ENCODE measurements at regions not wholly inside any gene's neighbourhood (a gene's known extent, or its start where the extent isn't known, plus 50 kb on each side); places are given as distances from the start of the nearest gene placed in this dataset.
A peak's percentile ranks its signal among the peaks of the same experiment; 100 is the strongest.
"Not testable (repeated sequence)": the region's sequence is repeated elsewhere in the genome, so short reads cannot be mapped to it uniquely, and the experiment has no call there.

DNA sequence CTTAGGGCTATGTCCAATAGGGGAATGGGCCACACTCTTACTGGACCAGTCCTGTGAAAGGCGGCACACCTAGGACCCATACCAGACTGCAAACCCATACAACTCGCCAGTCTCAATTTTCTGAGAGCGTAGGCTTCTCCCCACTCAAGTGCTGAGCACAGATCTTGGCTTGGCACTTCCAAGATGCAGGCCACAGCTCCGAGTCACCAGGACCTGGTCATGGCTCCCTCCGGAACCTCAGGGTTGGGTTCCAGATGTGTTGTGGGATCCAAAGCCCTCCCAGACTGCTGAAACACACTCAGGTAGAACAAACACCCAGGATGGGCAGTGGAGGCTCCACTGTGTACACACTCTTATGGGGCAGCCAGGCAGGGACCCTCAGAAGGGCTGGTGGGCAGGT lies 103.3 kb downstream of the TMEM144 start:
- ATAC-seq (ENCODE audit: poor library complexity) (no peak), DNase-seq (no peak)
- intact Hi-C loops (cut with DNase I), result no loop called here

GRCh38 chr4:158314756-158315487 lies 104.6 kb downstream of the TMEM144 start:
- no peak for DNase-seq
- ATAC-seq (ENCODE audit: poor library complexity), result peak; percentile 85
- intact Hi-C loops (cut with DNase I), result no loop called here

- DNase-seq, result no peak
- intact Hi-C loops (cut with DNase I), result no loop called here
- no peak for ATAC-seq (ENCODE audit: poor library complexity)
Measured at GRCh38 chr4:158315706-158316105, 105.4 kb downstream of the TMEM144 start.

DNA sequence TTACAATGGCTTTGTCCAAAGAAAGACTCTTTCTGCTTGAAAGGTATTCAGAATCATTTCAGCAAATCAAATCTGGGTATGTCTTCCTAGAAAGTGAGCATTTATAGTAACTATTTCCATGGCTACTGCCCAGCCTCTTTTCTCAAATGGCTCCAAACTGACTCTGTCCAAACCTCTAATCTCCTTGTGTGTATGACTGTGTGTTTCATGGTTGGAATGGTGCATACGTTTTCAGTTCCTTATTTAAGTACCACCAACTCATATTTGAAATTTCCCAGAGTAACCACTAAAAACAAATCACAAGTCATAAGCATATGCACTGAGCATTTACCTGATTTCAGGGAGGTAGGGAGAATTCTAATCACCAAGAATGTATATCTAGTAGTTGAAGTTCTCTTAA lies 106.0 kb downstream of the TMEM144 start:
- ATAC-seq (ENCODE audit: poor library complexity) (no peak), DNase-seq (no peak)
- intact Hi-C loops (cut with DNase I), result no loop called here

DNA sequence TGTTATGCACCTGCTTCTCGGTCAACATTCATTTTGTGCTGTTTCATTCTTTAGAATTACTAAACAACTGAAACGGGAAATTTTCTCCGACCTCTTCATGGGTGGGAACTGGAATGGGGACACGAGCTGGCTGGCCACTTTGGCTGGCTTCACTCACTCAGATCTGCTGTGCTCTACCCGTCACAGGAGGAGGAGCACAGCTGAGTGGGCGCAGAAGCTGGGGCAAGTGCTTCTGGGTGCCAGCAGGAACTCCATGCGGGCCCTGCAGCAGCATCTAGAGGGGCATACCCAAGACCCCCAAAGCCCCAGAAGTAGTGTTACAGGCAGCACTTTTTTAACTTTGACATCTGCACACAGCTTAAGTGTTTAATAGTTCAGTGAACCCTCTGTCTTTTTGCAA lies 109.6 kb downstream of the TMEM144 start:
- intact Hi-C loops (cut with DNase I), result no loop called here
- ATAC-seq (ENCODE audit: poor library complexity), result no peak

DNA sequence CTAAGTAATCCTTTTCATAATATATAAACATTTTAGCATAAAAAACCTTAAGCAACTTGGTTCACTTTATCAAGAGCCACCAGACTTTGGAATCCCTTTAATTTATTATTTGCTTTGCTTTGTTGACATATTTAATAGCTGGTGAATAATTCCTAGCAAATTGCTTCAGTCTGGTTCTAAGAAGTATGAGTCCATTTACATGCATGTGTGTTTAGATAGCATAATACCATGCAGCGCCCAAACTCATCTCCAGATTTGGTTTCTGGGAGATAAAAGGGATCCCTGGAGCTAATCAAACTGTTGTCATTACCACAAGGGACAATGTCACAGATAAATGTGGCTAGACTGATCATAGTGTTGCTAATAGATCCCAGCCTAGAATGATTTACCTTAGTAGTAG lies 111.8 kb downstream of the TMEM144 start:
- DNase-seq, result no peak
- no peak for ATAC-seq (ENCODE audit: poor library complexity)
- intact Hi-C loops (cut with DNase I), result no loop called here

More for the DNA sequence above, 109.6 kb downstream of the TMEM144 start:
- no peak for DNase-seq

DNA sequence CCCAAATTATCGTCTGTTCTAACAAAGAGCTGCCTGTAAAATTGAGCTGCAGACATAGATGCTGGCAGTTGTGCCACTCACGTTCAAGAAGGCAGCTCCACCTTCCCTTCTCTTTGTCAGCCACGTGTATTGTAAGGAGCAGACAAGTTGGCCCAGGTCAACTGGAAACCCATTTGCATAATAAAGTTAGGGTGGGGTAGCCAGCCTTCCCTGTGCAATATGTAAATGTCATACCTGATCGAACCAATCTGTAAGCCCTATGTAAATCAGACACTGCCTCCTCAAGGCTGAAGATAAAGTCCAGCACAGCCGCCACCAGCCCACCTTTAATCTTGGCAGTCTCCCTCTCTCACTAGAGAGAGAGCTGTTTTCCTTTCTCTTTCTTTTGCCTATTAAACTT lies 117.2 kb downstream of the TMEM144 start:
- ATAC-seq (ENCODE audit: poor library complexity) (no peak), DNase-seq (no peak)
- intact Hi-C loops (cut with DNase I), result no loop called here

DNA sequence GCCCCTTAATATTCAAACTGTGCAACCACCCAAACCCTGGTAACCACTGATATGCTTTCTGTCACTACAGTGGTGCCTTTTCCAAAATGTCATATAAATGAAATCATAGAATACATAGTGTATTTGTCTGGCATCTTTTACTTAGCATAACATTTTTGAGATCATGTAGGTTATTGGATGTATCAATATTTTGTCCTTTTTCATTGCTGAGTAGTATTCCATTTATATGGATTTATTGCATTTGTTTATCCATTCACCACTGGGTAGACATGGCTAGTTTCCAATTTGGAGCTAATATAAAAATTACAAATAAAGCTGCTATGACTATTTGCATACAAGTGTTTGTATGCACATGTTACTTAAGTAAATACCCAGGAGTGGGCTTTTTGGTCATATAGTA lies 121.6 kb downstream of the TMEM144 start:
- no peak for DNase-seq
- no peak for ATAC-seq (ENCODE audit: poor library complexity)
- intact Hi-C loops (cut with DNase I), result no loop called here

DNA sequence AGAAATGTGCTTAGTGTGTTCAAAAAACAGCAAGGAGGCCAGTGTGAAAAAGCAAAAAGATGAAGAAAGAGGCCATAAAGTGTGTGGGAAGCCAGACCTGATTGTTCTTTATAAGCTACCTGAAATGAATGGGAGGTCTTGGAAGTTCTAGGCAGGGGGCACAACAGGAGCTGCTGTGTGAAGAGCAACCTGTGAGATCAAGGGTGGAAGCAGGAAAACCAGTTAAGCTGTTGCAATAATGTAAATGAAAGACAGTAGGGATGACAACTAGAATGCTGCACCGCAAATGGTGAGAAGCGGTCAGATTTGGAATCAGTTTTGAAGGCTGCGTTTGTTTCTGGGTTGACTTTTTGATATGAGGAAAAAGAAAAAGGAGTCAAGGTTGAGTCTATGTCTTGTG lies 123.5 kb downstream of the TMEM144 start:
- intact Hi-C loops (cut with DNase I), result no loop called here
- ATAC-seq (ENCODE audit: poor library complexity), result no peak
- no peak for DNase-seq

DNA sequence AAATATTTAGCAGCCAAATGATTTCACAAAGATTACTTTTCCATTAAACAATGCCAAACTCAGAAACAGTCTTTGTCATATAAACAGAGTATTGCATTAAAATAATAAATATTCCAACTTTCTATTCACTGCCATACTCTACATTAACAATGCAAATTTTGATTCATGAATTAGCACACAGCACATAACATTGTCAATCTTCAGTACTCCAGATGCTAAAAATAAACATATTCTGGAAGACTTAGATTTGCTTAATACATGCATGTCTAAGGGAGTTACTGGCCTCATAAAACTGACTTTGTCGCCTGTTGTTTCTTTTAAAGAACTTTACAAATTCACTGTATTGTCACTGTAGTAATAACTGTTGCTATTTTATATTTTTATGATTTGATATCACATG lies 131.6 kb downstream of the TMEM144 start:
- intact Hi-C loops (cut with DNase I), result no loop called here
- no peak for ATAC-seq (ENCODE audit: poor library complexity)
- DNase-seq, result no peak

- DNase-seq, result no peak
- intact Hi-C loops (cut with DNase I), result no loop called here
- ATAC-seq (ENCODE audit: poor library complexity), result no peak
Measured at GRCh38 chr4:158346576-158346975, 136.3 kb downstream of the TMEM144 start.

- ATAC-seq (ENCODE audit: poor library complexity) (no peak), DNase-seq (no peak)
- intact Hi-C loops (cut with DNase I), result no loop called here
Measured at GRCh38 chr4:158347556-158347955, 137.3 kb downstream of the TMEM144 start.

GRCh38 chr4:158350161-158350560 lies 139.9 kb downstream of the TMEM144 start:
- ATAC-seq (ENCODE audit: poor library complexity), result no peak
- intact Hi-C loops (cut with DNase I), result no loop called here

GRCh38 chr4:158353541-158354304 lies 143.4 kb downstream of the TMEM144 start:
- no peak for DNase-seq
- ATAC-seq (ENCODE audit: poor library complexity), result no peak
- intact Hi-C loops (cut with DNase I), result no loop called here

More at GRCh38 chr4:158350161-158350560, 139.9 kb downstream of the TMEM144 start:
- no peak for DNase-seq

GRCh38 chr4:158356301-158356700 lies 146.0 kb downstream of the TMEM144 start:
- intact Hi-C loops (cut with DNase I), result no loop called here
- no peak for ATAC-seq (ENCODE audit: poor library complexity)
- DNase-seq, result no peak

DNA sequence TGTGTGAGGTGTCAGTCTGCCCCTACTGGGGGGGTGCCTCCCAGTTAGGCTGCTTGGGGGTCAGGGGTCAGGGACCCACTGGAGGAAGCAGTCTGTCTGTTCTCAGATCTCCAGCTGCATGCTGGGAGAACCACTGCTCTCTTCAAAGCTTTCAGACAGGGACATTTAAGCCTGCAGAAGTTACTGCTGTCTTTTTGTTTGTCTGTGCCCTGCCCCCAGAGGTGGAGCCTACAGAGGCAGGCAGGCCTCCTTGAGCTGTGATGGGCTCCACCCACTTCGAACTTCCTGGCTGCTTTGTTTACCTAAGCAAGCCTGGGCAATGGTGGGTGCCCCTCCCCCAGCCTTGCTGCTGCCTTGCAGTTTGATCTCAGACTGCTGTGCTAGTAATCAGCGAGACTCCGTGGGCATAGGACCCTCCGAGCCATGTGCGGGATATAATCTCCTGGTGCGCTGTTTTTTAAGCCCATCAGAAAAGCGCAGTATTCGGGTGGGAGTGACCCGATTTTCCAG lies 153.7 kb upstream of the RXFP1 start:
- intact Hi-C loops (cut with DNase I), result not testable (repeated sequence)

DNA sequence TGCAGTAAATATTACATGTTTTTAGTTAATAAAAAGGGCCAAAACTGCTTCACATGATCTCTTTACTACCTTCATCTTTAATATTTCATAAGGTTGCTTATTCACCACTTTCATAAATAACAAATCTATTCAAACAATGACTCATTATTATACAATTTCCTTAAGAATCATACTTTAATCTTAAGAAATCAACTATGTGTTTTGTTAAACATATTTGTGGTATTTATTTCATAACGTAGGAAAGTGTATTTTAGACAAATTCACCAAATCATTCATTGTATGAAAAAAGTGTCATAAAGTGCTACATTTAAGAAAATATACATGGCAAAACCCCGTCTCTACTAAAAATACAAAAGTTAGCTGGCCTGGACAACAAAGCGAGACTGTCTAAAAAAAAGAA lies 150.5 kb upstream of the RXFP1 start:
- DNase-seq, result no peak
- intact Hi-C loops (cut with DNase I), result no loop called here
- ATAC-seq (ENCODE audit: poor library complexity), result no peak

More for the DNA sequence above, 153.7 kb upstream of the RXFP1 start:
- not testable (repeated sequence) for DNase-seq; ATAC-seq (ENCODE audit: poor library complexity)

DNA sequence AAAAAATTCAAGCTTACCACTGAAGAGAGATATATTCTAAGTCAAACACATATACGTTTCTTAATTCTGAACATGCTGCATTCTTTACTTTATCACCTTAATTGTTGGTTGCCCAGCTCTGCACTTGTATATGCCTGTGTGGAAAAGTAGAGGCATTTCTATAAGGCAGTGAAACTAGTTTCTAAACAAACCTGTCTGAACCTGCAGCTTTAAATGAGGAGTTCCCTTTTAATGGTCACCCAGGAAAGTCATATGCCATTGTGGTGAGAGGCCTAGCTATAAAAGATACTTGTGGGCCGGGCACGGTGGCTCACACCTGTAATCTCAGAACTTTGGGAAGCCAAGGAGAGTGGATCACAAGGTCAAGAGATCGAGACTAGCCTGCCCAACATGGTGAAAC lies 147.4 kb upstream of the RXFP1 start:
- intact Hi-C loops (cut with DNase I), result no loop called here
- ATAC-seq (ENCODE audit: poor library complexity), result no peak
- DNase-seq, result no peak

GRCh38 chr4:158376106-158376840 lies 145.4 kb upstream of the RXFP1 start:
- ATAC-seq (ENCODE audit: poor library complexity) (no peak), DNase-seq (no peak)
- intact Hi-C loops (cut with DNase I), result no loop called here
